Endothelial cell of hepatic sinusoid (primary cell): ENCODE measurements at regions not wholly inside any gene's neighbourhood (a gene's known extent, or its start where the extent isn't known, plus 50 kb on each side); places are given as distances from the start of the nearest gene placed in this dataset.

ENCODE experiments used
- in situ Hi-C: cut with HindIII; loops from 2 replicates; pipeline ENCODE4 v1.10.0; 2017; ENCODE audit warnings: low sequenced_read_pairs

DNA sequence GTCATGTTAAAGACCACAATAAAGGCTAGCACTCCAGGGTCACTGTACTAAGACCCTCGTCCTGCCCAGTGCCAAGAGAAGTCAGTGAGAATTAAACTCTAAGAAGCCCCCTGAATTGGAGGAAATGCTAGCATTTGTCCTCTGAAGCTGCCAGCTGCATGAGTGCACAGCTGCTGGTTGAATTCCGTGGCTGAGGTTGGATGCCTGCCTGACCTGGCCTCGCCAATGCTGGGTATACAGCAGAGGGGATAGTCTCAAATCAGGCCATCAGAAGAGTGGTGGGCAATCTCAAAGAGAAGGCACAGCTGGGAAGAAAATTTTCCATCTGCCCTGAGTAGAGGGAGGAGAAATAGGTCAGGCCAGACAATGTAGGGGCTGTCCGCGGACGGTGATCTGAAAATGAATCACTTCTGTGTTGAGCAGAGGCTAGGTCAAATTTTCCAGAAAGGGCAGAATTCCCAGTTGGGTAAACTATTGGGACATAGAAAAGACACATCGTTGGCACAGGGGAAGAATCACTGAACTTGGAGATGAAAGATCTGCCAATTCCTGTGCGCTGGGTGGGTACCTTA lies 110.5 kb upstream of the AGAP1 start:
- in situ Hi-C loops = no loop called here

- in situ Hi-C loops = no loop called here
Measured at GRCh38 chr2:235384624-235385023, 109.2 kb upstream of the AGAP1 start.

- in situ Hi-C loops = no loop called here
Measured at GRCh38 chr2:235389626-235390025, 104.2 kb upstream of the AGAP1 start.

GRCh38 chr2:235390108-235390815 lies 103.6 kb upstream of the AGAP1 start:
- in situ Hi-C loops = no loop called here

- in situ Hi-C loops = no loop called here
Measured at GRCh38 chr2:235390816-235391194, 103.0 kb upstream of the AGAP1 start.

- in situ Hi-C loops = no loop called here
Measured at GRCh38 chr2:235391921-235392615, 101.8 kb upstream of the AGAP1 start.

DNA sequence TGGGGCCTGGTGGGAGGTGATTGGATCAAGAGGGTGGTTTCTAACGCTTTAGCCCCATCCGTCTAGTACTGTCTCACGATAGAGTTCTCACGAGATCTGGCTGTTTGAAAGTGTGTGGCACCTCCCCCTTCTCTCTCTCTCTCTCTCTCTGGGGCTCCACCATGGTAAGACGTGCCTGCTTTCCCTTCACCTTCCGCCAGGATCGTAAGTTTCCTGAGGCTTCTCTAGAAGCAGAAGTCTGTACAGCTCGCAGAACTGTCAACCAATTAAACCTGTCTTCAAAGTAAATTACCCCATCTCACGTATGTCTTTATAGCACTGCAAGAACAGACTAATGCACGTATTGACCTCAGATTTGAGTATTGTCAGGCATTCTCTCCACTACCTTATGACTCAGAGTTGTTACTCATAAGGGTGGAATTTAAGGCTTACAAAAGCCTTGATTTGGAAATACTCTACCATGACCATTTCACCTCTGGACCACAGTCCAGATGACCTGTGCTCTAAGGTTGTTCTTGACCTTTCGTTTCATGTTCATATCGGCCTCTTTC lies 99.5 kb upstream of the AGAP1 start:
- in situ Hi-C loops = no loop called here

DNA sequence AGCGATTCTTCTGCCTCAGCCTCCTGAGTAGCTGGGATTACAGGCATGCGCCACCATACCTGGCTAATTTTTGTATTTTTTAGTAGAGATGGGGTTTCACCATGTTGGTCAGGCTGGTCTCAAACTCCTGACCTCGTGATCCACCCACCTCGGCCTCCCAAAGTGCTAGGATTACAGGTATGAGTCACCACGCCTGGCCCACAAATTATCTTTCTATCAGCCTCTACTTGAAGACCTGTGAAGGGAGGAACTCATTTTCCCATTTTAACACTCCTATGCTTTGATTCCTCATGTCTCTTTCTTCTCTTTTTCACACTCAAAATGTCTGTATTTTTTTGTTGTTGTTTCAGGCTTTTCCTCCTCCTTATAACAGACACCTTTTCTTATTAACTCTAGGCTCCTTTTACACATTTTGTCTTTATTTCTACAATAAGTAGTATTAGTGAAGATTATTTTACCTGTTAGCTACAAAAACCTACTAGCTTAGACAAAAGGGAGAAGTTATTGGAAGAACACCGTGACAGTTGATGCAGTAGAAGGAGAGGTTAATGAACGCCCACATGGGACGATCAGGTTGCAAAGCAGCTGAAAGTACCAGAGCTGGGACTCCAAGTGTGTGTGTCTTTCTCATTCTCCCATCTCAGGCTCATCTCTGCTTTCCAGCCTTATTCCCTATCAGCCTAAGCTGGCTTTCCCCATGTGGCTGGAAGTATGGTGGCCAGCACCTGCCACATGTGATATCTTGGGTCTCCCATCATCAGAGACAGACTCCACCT lies 97.6 kb upstream of the AGAP1 start:
- in situ Hi-C loops = no loop called here

DNA sequence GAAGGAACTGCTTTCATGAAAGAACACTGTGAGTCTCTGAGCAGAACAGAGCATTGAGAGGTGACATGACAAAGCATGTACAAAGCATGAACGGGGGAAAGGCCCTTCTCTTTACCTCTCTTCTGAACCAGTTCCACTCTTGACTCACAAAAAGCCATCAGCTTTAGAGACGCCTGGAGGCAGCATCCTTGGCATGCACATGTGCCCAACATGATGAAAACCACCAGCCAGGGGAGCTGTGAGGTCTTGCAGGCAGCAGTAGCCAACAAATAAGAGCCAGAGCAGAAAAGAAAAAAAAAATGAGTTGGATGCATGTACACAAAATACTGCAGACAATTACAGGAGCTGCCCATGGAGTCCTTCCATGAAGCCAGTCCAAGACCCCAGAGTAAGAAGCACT lies 95.5 kb upstream of the AGAP1 start:
- in situ Hi-C loops = no loop called here

DNA sequence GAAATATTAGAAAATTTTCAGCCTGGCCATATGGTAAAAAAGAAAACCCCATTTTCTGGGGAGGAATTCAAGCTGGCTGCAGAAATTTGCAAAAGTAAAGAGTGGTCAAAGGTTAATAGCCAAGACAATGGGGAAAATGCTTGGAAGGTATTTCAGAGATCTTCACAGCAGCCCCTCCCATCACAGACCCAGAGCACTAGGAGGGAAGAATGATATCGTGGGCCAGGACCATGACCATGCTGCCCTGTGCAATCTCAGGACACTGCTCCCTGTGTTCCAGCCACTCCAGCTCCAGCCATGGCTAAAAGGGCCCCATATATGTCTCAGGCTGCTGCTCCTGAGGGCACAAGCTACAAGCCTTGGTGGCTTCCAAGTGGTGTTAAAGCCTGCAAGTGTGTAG lies 93.9 kb upstream of the AGAP1 start:
- in situ Hi-C loops = loop anchor here (5.0 kb wide), 1 partner anchor 37 kb away; no protein-coding TSS in a partner anchor

GRCh38 chr2:235402422-235402821 lies 91.4 kb upstream of the AGAP1 start:
- in situ Hi-C loops = loop anchor here (5.0 kb wide), 1 partner anchor 35 kb away; no protein-coding TSS in a partner anchor

DNA sequence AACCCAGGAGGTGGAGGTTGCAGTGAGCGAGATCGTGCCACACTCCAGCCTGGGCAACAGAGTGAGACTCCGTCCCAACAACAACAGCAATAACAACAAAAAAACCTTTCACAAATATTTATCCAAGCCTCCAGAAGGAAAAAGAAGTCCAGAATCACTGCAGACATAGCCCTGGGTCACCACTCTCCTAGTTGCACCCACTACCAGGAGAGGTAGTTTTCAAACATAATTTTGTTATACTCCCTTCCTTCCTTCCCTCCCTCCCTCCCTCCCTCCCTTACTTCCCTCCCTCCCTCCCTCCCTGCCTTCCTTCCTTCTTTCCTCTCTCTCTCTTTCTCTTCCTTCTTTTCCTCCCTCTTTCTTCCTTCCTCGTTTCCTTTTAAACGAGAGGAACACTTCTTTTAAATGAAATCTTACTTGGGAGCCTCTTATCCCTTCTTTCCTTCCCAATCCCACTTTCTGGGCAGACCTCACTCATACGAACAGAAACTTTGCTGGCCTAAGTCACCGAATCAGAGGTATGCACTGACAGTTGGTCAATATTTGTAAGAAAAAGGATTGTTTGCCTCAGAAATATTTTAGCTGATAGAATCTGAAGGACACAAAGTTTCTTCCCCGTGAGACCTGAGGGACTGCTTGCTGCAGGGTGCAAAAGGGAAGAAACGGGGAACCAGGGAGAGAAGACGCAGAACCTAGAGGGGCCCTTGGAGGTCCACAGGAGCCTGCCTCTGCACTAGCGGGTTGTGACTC lies 88.1 kb upstream of the AGAP1 start:
- in situ Hi-C loops = no loop called here

GRCh38 chr2:235406430-235406829 lies 87.4 kb upstream of the AGAP1 start:
- in situ Hi-C loops = no loop called here

DNA sequence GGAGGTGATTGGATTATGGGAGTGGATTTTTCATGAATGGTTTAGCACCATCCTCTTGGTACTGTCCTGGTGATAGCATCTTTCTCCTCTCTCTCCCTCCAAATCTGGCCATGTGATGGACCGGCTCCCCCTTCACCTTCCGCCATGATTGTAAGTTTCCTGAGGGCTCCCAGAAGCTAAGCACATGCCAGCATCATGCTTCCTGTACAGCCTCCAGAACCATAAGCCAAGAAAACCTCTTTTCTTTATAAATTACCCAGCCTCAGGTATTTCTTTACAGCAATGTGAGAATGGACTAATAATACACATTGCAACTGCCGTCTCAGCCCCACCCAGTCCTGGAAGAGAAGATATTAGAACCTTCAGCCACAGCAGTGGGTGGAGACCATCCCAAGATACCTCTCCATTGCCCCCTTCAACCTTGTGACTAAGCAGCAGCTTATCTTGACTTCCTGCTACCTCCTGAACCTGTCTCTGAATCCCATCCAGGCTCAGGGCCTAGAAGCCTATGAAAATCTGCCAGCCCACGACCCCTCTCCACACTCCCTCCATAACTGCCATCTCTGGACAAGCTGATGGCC lies 81.8 kb upstream of the AGAP1 start:
- in situ Hi-C loops = loop anchor here (10.0 kb wide), 1 partner anchor 63 kb away; no protein-coding TSS in a partner anchor

GRCh38 chr2:235413064-235413463 lies 80.8 kb upstream of the AGAP1 start:
- in situ Hi-C loops = loop anchor here (10.0 kb wide), 1 partner anchor 62 kb away; no protein-coding TSS in a partner anchor

- in situ Hi-C loops = loop anchor here (10.0 kb wide), 1 partner anchor 60 kb away; no protein-coding TSS in a partner anchor
Measured at GRCh38 chr2:235414422-235414821, 79.4 kb upstream of the AGAP1 start.

DNA sequence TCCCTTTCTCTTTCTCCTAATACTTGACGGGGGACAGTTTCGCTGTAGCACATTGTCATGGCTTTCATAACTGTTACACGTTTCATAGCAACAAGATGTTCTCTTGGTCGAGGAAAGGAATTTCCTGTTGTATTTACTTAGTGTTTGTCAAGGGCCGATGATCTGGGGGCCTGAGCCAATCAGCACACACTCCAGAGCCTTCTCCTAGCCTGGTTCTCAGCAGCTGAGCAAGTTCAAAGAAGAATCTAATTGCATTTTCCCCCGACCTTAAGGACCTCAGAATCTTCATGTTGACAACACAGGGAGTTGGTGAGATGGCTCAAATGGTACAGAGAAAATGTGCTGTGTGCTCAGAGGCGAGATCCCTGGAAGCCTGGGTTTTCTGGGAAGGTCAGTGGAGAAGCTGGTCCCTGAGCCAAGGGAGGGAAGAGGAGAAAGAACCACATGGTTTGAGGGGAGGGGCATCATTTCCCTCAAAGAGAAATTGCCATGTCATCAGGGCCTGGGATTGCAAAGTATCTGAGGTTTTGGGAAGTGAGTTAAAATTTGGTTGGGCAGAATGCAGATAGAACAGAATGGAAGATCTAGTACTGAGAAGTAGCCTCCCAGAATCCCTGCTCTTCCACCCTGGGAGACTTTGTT lies 76.9 kb upstream of the AGAP1 start:
- in situ Hi-C loops = loop anchor here (10.0 kb wide), 1 partner anchor 58 kb away; no protein-coding TSS in a partner anchor

- in situ Hi-C loops = loop anchor here (10.0 kb wide), 1 partner anchor 56 kb away; no protein-coding TSS in a partner anchor
Measured at GRCh38 chr2:235418918-235419317, 74.9 kb upstream of the AGAP1 start.

DNA sequence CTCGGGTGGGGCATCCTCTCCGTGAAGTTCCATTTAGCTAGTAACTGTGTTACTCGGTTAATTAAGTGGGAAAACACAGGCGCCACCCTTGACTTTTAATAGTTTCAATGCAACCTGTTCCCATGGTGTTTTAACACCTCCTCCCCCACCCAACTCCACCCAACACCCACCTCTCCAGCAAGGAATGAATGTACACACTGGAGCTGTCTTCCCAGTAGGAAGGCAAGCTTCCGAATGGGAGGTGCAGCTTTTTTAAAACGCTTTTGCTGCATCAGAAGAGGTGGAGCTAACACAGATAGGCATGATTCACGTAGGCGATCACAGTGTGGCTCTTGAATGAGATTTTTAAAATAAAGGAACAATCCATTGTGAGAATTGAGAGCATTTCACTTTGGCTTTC lies 73.8 kb upstream of the AGAP1 start:
- in situ Hi-C loops = loop anchor here (10.0 kb wide), 1 partner anchor 55 kb away; no protein-coding TSS in a partner anchor
